GM19372 (cell line): ENCODE measurements at regions not wholly inside any gene's neighbourhood (a gene's known extent, or its start where the extent isn't known, plus 50 kb on each side); places are given as distances from the start of the nearest gene placed in this dataset.

Experiments
- ATAC-seq: cut with Tn5 transposase; IDR thresholded peaks from one replicate; pipeline ENCODE4 v1.9.1; 2021; ENCODE audit warnings: mild to moderate bottlenecking, low read depth, moderate library complexity; ENCODE audit not compliant: unreplicated experiment

- ATAC-seq: no peak
Observed at GRCh38 chr15:94059013-94059587, 172.3 kb upstream of the MCTP2 start.

- ATAC-seq: no peak
Observed at GRCh38 chr15:94057305-94057704, 174.1 kb upstream of the MCTP2 start.

- ATAC-seq: no peak
Observed at GRCh38 chr15:94056314-94056713, 175.0 kb upstream of the MCTP2 start.

GRCh38 chr15:94053626-94054025 is 177.7 kb upstream of the MCTP2 start:
- ATAC-seq: no peak

GRCh38 chr15:94052711-94053110 is 178.7 kb upstream of the MCTP2 start:
- ATAC-seq: no peak

- no peak for ATAC-seq
Observed at GRCh38 chr15:94047566-94047965, 183.8 kb upstream of the MCTP2 start.

- ATAC-seq: no peak
Observed at GRCh38 chr15:94042180-94042928, 189.0 kb upstream of the MCTP2 start.

- no peak for ATAC-seq
Observed at GRCh38 chr15:94041746-94042145, 189.6 kb upstream of the MCTP2 start.

- no peak for ATAC-seq
Observed at GRCh38 chr15:94040541-94041248, 190.7 kb upstream of the MCTP2 start.

- no peak for ATAC-seq
Observed at GRCh38 chr15:94036156-94036555, 195.2 kb upstream of the MCTP2 start.

GRCh38 chr15:94033683-94034020 is 197.7 kb upstream of the MCTP2 start:
- no peak for ATAC-seq

GRCh38 chr15:94033014-94033682 is 198.2 kb upstream of the MCTP2 start:
- no peak for ATAC-seq

GRCh38 chr15:94032571-94032970 is 198.8 kb upstream of the MCTP2 start:
- ATAC-seq: no peak

- ATAC-seq: no peak
Observed at GRCh38 chr15:94031072-94031471, 200.3 kb upstream of the MCTP2 start.

GRCh38 chr15:94029495-94029894 is 201.9 kb upstream of the MCTP2 start:
- ATAC-seq: no peak

- ATAC-seq: no peak
Observed at GRCh38 chr15:94028809-94029208, 202.6 kb upstream of the MCTP2 start.

GRCh38 chr15:94028121-94028520 is 203.2 kb upstream of the MCTP2 start:
- no peak for ATAC-seq

GRCh38 chr15:94027581-94027980 is 203.8 kb upstream of the MCTP2 start:
- no peak for ATAC-seq

- ATAC-seq: no peak
Observed at GRCh38 chr15:94026458-94027304, 204.7 kb upstream of the MCTP2 start.

GRCh38 chr15:94023531-94023930 is 207.8 kb upstream of the MCTP2 start:
- no peak for ATAC-seq
